ENCODE measurements at regions not wholly inside any gene's neighbourhood (a gene's known extent, or its start where the extent isn't known, plus 50 kb on each side); places are given as distances from the start of the nearest gene placed in this dataset.
"Not testable (repeated sequence)": the region's sequence is repeated elsewhere in the genome, so short reads cannot be mapped to it uniquely, and the experiment has no call there.

GRCh38 chr13:33411312-33411711 is 125.8 kb upstream of the STARD13 start:
- Histone ChIP-seq H2AFZ (ENCODE audit: low read length) (no peak overlapping the region), H3K4me2 (ENCODE audit: insufficient read depth, low read length) (no peak overlapping the region)

GRCh38 chr13:33415822-33416221 is 130.3 kb upstream of the STARD13 start:
- H2AFZ ChIP-seq (ENCODE audit: low read length), result no peak overlapping the region
- H4K20me1 ChIP-seq (ENCODE audit: insufficient read depth, low read length), result no peaks in the 10 kb centered on the region
- no peak for TF ChIP-seq CTCF (IDR thresholded peaks at IDR 0.05; ENCODE audit: extremely low read depth, low read depth, low read length)
- H3K4me1 ChIP-seq (ENCODE audit: insufficient read depth, low read length), result peaks cover 4% of the 10 kb centered on the region
- no peaks in the 10 kb centered on the region for H3K79me2 ChIP-seq (ENCODE audit: insufficient read depth, low read length)
- no peak for DNase-seq (ENCODE audit: insufficient read length, low spot score, missing footprints)
- no peaks in the 10 kb centered on the region for H3K36me3 ChIP-seq (ENCODE audit: insufficient read depth, low read length)
- H3K4me2 ChIP-seq (ENCODE audit: insufficient read depth, low read length), result no peak overlapping the region
- H3K27ac ChIP-seq (ENCODE audit: low read depth, low read length), result no peak overlapping the region
- H3K4me3 ChIP-seq (ENCODE audit: insufficient read depth, low read length), result no peak overlapping the region
- H3K27me3 ChIP-seq (ENCODE audit: insufficient read depth, low read length), result no peaks in the 10 kb centered on the region
- H3K9me3 ChIP-seq (ENCODE audit: low read depth, low read length), result no peaks in the 10 kb centered on the region

More at GRCh38 chr13:33411312-33411711, 125.8 kb upstream of the STARD13 start:
- Histone ChIP-seq H4K20me1 (ENCODE audit: insufficient read depth, low read length) (no peaks in the 10 kb centered on the region), H3K27me3 (ENCODE audit: insufficient read depth, low read length) (no peaks in the 10 kb centered on the region), H3K27ac (ENCODE audit: low read depth, low read length) (no peak overlapping the region), H3K4me3 (ENCODE audit: insufficient read depth, low read length) (no peak overlapping the region), H3K4me1 (ENCODE audit: insufficient read depth, low read length) (peaks cover 2% of the 10 kb centered on the region), H3K9me3 (ENCODE audit: low read depth, low read length) (no peaks in the 10 kb centered on the region), H3K79me2 (ENCODE audit: insufficient read depth, low read length) (no peaks in the 10 kb centered on the region), H3K36me3 (ENCODE audit: insufficient read depth, low read length) (no peaks in the 10 kb centered on the region)
- DNase-seq (ENCODE audit: insufficient read length, low spot score, missing footprints), result no peak
- no peak for TF ChIP-seq CTCF (IDR thresholded peaks at IDR 0.05; ENCODE audit: extremely low read depth, low read depth, low read length)

- DNase-seq (ENCODE audit: insufficient read length, low spot score, missing footprints); H3K27ac ChIP-seq (ENCODE audit: low read depth, low read length); H3K4me1 ChIP-seq (ENCODE audit: insufficient read depth, low read length); H3K36me3 ChIP-seq (ENCODE audit: insufficient read depth, low read length); H4K20me1 ChIP-seq (ENCODE audit: insufficient read depth, low read length); H3K4me2 ChIP-seq (ENCODE audit: insufficient read depth, low read length); H3K79me2 ChIP-seq (ENCODE audit: insufficient read depth, low read length); H3K27me3 ChIP-seq (ENCODE audit: insufficient read depth, low read length); H3K9me3 ChIP-seq (ENCODE audit: low read depth, low read length); H2AFZ ChIP-seq (ENCODE audit: low read length); H3K4me3 ChIP-seq (ENCODE audit: insufficient read depth, low read length): not testable (repeated sequence)
These were observed 132.8 kb upstream of the STARD13 start for GRCh38 chr13:33418224-33418953.

- H3K27me3 ChIP-seq (ENCODE audit: insufficient read depth, low read length); H3K36me3 ChIP-seq (ENCODE audit: insufficient read depth, low read length); H4K20me1 ChIP-seq (ENCODE audit: insufficient read depth, low read length); H3K27ac ChIP-seq (ENCODE audit: low read depth, low read length); DNase-seq (ENCODE audit: insufficient read length, low spot score, missing footprints); H3K4me3 ChIP-seq (ENCODE audit: insufficient read depth, low read length); H3K79me2 ChIP-seq (ENCODE audit: insufficient read depth, low read length); H3K9me3 ChIP-seq (ENCODE audit: low read depth, low read length); H3K4me2 ChIP-seq (ENCODE audit: insufficient read depth, low read length); H3K4me1 ChIP-seq (ENCODE audit: insufficient read depth, low read length); H2AFZ ChIP-seq (ENCODE audit: low read length): not testable (repeated sequence)
These were observed 134.6 kb upstream of the STARD13 start for GRCh38 chr13:33420117-33420516.

GRCh38 chr13:33426131-33426530 is 140.6 kb upstream of the STARD13 start:
- Histone ChIP-seq H3K4me3 (ENCODE audit: insufficient read depth, low read length) (no peak overlapping the region), H3K27ac (ENCODE audit: low read depth, low read length) (no peak overlapping the region), H3K9me3 (ENCODE audit: low read depth, low read length) (no peaks in the 10 kb centered on the region), H3K4me2 (ENCODE audit: insufficient read depth, low read length) (no peak overlapping the region), H3K4me1 (ENCODE audit: insufficient read depth, low read length) (no peaks in the 10 kb centered on the region), H4K20me1 (ENCODE audit: insufficient read depth, low read length) (no peaks in the 10 kb centered on the region), H3K79me2 (ENCODE audit: insufficient read depth, low read length) (no peaks in the 10 kb centered on the region), H3K27me3 (ENCODE audit: insufficient read depth, low read length) (no peaks in the 10 kb centered on the region), H2AFZ (ENCODE audit: low read length) (no peak overlapping the region), H3K36me3 (ENCODE audit: insufficient read depth, low read length) (no peaks in the 10 kb centered on the region)
- no peak for TF ChIP-seq CTCF (IDR thresholded peaks at IDR 0.05; ENCODE audit: extremely low read depth, low read depth, low read length)
- no peak for DNase-seq (ENCODE audit: insufficient read length, low spot score, missing footprints)

All from osteoblast (primary cell).